ENCODE measurements at regions not wholly inside any gene's neighbourhood (a gene's known extent, or its start where the extent isn't known, plus 50 kb on each side); places are given as distances from the start of the nearest gene placed in this dataset.
"Not testable (repeated sequence)": the region's sequence is repeated elsewhere in the genome, so short reads cannot be mapped to it uniquely, and the experiment has no call there.

DNA sequence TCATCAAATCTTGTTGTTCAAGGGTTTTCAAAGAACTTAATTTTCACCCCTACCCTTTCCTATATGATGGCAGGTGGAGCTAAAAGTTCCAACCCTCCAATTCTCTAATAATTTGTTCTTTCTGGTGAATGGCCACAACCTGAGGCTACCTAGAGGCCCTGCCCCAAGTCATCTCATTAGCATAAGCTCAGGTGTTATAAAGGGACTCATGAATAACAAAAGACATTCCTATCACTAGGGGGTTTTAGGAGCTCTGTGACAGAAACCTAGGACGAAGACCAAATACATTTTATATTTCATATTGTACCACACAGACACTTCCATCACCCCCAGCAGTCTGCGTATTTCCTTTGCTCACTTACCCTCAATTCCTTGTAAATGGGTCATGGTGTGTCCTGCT lies 483.6 kb upstream of the EPHA6 start:
- DNase-seq: no peak

DNA sequence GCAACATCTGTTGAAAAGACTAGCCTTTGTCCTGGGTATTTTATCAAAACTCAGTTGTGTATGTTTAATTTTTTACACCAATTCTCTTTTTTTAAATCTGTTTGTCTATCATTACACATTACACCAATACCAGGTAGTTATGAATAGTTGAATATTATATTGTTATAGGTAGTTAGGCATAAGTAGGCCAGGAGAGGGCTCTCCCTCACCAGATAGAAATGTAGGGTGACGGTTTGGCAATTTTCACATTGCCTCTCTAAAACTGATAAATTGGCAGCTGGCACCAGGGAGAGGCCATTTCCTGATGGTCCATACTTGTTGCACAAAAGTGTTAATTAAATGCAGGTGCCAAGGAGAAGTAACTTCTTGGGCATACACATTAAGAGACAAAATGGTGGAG lies 483.1 kb upstream of the EPHA6 start:
- no peak for DNase-seq

DNA sequence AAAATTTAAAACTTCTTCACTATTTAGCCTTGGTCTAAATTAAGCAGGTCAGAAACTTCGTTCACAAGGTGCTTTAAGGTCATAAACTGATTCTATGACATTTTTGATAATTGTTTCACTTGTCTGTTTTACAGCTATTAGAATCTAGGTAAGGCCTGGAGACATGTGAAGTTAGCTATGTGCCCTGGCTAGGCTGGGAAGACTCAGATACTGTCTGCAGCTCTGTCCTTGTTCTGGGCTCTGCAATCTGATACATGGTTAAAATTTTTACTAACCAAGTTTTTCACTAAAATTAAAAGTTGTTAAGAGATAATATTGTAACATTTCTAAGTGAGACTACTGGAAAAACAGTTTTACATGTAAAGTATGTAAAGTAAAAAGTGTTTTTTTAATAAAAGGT lies 479.6 kb upstream of the EPHA6 start:
- no peak for DNase-seq

DNA sequence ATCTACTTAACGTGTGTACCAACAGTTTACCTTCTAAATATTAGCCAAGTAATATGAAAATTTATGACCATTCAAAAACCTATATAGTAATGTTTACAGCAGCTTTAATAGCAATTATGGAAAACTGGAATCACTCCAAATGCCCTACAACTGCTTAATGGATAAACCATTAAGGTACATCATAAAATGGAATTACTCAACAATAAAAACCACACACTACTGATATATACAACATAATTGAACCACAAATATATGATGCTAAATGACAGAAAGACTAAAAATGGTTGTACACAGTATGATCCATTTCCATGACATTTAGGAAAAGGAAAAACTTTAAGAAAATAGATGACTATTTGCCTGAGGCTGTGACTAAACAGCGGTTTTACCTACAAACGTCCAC lies 467.1 kb upstream of the EPHA6 start:
- no peak for DNase-seq

DNA sequence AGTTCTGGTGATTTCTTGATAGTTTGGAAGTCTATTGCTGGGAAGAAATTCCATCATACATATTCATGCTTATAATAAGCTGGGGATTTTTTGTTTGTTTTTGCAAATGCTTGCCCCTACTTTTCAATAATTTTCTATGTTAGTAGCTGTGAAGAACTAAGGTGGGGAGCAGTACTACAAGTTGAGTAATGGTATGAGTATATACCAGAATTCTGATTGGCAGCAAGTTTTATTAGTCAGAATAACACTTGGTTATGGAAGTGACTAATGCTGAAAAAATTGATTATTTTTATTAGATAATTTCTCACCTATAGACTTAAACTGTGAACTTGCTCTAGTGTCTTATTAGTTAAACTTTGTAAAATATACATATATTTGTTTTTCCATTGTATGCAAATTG lies 462.8 kb upstream of the EPHA6 start:
- not testable (repeated sequence) for DNase-seq

DNA sequence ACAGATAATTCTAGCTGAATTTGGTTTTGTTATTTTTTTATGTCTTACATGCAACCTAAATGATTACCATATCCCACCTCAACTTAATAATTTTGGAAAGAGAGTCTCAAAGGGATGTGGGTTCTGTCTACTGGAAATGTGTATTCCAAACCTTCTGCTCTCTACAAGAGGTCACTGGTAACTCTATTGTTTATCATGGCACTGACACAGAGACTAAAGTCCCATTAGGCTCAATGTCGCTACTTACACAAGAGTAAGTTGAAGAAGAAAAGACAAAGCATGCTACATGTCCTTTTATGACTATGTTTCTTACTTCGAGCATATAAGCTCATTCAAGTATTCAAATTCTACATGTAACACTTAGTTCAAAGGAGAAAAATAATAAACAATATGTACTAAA lies 460.3 kb upstream of the EPHA6 start:
- DNase-seq: no peak

DNA sequence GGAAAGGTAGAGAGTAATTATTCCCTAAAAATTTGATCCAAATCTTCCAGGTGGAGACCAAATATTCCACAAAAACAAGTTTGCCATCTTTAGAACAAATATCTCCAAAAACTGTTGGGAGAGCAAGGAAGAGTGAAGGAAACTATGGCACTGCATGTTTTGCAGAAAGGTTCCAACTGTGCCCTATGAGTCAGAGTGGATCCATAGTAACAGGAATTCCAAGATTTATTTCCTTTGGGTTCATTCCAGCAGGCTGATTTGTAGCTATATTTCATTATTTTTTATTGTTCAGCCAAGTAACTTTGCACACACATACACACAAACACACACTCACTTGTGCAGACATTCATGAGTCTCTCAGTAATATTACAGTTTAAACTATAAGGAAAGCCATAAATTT lies 459.7 kb upstream of the EPHA6 start:
- no peak for DNase-seq

DNA sequence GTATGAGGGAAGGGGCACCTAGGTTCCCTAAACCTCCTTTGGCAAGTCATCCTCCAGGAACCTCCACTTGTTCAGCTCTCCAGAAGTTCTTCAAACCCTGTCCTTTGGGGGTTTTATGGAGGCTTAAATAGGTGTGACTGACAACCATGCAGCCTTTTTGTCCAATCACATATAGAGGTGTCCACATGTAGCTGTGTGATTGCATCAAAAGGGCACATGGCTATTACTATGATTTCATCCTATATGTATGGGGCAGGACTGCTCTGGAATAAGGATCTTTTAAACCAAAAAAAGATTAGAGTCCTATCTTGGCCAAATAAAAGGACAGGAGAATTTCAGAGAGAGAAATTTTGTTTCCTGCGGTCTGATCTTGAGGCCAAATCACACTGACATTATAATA lies 453.2 kb upstream of the EPHA6 start:
- no peak for DNase-seq

DNA sequence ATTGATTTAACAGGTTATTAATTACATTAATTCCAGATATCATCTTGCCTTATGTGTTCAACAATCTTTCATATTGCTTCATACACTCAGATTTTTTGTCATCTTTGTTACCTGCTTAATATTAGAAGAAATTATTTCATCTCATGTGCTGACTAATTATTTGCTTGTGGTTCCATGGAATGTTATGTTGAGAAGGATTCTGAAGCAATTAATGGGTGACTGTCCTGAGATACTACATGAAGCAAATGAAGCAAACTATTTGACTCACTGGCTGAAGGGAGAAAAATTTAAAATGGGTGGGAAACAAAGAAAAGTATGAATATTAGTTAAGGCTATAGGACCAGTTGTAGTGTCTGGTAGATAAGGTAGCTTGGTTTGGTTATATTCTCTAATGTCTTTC lies 443.8 kb upstream of the EPHA6 start:
- DNase-seq: no peak

DNA sequence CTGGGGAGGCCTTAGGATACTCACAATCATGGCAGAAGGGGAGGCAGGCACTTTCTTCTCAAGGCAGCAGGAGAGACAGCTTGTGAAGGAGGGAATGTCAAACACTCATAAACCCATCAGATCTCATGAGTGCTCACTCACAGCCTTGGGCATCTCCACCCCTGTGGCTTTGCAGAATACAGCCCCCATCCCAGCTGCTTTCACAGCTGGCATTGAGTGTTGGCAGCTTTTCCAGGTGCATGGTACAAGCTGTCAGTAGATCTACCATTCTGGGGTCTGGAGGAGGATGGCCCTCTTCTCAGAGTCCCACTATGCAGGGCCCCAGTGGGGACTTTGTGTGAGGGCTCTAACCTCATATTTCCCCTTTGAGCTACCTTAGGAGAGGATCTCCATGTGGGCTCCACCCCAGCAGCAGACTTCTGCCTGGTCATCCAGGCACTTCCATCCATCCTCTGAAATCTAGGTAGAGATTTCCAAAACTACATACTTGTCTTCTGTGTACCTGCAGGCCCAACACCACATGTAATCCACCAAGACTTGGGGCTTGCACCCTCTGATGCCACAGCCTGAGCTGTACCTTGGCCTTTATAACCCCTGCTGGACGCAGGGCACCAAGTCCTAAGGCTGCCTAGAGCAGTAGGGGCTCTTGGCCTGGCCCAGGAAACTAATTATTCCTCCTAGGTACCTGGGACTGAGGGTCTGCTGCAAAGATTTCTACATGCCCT lies 404.2 kb upstream of the EPHA6 start:
- DNase-seq: no peak

DNA sequence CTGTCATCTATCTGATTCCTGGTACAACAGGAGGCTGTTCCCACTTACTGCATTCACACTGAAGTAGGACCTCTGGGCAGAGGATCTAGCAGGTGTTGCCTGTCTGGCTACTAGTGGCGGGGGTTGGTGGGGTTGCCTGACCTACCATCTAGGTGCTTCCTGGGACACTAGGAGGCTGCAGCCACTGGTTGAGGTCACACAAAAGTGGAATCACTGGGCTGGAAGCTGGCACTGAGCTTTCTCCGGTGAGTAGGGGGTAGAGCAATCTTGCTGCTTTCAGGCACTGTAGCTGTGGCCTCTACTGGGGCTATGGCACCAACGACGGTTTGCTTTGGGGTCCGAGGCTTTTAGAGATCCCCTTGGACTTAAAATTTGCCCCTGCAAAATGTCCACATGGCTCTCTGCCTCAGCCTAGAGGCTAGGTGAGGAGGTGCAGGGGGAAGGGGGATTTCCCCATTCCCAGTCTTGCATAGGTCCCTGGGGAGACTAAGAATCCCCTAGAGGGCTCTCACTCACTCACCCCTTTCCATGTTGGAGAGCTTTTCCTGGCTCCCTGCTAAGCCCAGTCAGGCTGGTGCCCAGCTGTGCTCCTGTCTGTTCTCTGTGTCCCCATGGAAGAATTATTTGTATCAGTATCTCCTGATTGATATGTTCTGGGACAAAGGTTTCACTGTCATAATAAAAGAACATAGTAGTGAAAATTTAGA lies 397.7 kb upstream of the EPHA6 start:
- no peak for DNase-seq

DNA sequence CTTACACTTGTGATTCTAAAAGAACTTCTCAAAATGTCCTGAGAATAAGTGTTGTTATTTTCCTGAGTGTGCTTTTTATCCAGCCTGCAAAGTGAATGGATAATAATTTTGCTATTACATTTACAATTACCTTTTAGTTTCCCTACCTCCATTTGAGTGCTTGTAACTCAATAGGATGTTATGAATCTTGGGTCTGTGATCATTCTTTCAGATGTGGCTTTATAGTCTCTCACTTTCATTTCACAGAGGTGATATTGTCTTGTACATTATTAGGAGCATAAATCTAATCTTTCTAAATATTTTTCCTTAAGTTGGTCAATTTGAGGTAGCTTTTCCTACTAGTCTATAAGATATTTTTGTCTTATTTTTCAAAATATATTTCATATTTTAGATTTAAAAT lies 386.3 kb upstream of the EPHA6 start:
- no peak for DNase-seq

DNA sequence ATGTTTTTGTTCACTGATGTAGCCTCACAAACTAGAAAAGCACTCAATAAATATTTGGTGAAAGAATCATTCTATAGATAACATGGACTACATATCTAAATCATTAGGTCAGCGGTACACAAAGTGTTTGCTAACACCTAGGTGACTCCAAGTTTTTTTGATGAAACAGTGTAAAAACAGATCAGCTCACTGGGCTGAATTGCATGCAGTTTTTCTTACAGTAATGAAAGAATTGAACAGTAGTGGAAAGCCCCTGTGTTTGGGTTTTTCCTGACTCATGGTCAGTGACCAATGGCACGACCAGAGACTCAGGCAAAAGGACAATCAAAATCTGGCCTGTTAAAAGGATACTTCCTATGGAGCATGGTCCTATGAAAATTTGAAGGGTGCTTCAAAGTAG lies 384.3 kb upstream of the EPHA6 start:
- DNase-seq: no peak

DNA sequence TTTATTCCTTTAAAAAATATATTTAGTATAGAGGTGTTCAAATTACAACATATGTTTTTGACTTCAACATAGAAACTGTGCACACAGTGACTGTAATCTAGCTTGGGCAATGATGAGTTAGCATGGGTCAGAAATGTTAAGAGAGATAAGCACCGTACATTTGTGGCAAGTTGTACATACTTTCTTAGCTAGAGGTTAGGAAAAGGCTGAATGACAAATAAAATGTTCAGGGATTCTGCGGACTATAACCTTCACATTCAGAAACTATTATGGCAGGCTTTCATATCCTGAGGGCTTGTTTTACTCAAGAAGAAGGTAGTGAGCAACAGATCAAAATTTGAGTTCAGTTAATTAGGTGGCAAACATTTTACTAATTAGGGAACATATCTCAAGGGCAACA lies 379.7 kb upstream of the EPHA6 start:
- DNase-seq: no peak

DNA sequence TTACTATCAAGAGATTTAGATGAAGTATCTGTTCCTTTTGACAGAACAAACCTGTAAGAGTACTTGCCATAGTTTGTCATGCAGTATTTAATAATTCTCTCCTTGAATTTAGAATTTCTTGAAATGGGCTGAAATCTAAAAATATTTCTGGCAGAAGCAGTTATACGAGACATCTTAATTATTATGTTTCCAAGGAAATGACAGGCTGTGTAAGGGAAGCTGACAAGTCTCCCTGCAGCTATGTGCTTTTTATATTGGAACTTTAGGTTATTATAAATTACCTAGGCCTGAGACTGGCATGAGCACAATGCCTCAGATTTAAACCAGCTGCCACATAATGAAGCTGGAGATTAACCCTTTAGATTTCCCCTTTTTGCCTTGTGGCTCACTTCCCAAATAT lies 365.0 kb upstream of the EPHA6 start:
- no peak for DNase-seq

DNA sequence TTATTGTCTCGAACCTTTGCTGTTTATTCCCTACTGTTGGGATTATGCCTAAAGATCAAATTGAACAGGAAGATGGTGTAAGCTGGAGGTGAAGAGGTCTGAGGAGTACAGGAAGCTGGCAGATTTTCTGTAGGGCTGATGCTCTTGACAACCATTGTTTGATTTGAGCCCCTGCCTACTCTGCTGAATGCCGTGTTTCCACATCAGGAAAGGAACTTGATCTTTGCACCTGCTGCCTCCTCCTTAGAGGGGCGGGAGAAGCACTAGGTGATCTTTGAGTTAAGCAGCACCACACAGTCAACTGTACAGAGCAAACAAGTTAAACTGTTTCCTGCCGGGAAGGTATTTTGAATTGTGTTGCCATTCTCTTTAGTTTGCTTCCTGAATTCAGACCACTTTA lies 364.6 kb upstream of the EPHA6 start:
- no peak for DNase-seq

DNA sequence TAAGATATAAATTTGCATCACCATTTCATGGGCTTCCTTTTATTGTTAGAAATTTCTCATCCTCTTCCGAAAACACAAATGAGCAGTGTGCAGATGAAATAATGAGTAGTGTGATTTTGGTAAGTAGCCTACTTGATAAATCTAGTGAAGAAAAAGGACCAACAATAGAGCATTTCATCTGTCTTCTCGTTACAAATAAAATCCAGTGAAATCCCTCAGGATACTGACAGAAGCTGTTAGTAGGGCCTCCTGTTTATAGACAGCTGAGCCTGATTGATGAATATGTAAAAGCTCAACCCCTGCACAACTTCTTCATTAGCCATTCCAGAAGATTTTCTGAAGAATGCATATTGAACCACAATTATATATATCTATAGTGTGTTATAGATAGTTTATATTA lies 363.7 kb upstream of the EPHA6 start:
- no peak for DNase-seq

DNA sequence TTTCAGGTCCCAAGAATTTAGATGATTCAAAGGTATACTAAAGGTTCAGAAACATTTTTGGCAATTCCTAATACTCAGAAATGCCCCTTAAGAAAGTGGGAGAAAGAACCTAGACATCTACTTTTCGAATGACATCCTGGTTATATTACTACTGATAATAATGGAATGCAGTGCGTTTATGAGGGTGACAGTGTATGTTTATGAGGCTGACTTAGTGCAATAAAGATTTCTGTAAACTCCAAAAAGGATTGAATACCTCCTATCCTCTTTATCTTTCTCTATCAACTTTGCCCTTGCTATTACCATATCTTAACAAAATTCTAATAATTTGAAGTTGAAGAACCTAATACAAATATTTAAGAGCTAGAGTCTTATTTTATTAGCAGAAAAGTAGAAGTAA lies 348.9 kb upstream of the EPHA6 start:
- DNase-seq: no peak

DNA sequence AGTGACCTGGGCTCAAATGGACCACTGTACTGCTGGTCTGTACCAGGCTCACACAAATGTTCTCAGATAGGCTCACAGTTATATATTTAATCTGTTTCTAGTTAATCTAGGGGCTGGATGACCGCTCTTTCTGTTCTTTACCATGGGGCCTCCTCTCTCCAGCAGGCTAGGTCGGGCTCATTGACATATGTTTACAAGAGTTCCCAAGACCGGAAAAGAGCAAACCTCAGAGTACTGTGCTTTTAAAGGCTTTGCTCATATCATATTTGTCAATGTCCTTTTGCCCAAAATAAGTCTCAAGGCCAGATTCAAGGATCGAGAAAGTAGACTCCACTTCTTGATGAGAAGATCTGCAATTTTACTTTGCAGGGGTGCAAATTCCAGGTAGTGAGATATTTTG lies 348.0 kb upstream of the EPHA6 start:
- no peak for DNase-seq

DNA sequence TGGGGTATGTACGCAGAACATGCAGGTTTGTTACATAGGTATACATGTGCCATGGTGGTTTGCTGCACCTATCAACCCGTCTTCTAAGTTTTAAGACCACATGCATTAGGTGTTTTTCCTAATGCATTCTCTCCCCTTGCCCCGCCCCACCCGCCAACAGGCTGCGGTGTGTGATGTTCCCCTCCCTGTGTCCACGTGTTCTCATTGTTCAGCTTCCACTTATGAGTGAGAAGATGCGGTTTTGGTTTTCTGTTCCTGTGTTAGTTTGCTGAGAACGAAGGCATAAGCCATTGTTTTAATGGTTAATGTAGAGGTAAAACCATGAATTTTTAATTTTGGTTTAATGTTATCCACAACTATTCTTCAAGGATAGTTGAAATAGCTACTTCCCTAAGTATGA lies 346.8 kb upstream of the EPHA6 start:
- no peak for DNase-seq

DNA sequence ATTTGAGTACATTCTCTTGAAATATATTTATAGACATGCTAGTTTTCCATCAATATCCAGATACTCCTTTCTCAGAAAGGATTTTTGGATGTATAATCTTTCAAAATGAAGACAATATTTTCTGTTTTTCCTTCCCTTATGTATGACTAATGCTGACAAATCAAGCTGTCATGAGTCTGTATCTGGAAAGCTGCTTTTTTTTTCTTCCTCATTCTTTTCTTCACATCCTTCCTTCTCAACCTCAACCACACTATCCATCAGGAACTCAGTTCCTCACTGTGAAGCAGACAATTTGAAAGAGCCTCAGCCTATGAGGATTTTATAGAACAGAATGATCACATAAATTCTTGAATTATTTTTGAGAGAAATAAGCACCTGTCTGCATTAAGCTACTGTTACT lies 335.9 kb upstream of the EPHA6 start:
- no peak for DNase-seq

DNA sequence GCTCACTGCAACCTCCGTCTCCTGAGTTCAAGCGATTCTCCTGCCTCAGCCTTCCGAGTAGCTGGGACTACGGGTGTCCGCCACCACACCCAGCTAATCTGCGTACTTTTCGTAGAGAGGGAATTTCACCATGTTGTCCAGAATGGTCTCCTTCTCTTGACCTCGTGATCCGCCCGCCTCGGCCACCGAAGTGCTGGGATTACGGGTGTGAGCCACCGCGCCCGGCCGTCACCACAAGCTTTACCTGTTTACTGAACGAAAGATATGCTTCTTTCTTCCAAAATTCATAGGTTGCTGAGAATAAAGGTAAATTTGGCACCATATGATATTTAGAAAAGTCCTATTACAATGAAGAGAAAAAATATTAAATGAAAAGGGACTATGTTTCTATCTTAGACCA lies 333.5 kb upstream of the EPHA6 start:
- DNase-seq: no peak

DNA sequence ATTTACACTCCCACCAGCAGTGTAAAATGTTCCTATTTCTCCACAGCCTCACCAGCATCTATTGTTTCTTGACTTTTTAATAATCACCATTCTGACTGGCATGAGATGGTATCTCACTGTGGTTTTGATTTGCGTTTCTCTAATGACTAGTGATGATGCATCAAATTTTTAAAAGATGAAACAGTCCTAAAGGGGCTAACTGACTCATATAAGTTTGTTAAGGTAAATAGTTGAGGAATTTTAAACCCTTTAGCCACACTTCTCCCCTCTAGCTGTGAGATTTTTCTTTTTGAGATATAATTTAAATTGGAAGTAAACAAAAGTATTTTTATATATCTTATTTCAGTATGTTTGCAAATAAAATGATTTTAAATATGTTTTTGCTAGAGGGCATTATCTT lies 331.2 kb upstream of the EPHA6 start:
- not testable (repeated sequence) for DNase-seq

DNA sequence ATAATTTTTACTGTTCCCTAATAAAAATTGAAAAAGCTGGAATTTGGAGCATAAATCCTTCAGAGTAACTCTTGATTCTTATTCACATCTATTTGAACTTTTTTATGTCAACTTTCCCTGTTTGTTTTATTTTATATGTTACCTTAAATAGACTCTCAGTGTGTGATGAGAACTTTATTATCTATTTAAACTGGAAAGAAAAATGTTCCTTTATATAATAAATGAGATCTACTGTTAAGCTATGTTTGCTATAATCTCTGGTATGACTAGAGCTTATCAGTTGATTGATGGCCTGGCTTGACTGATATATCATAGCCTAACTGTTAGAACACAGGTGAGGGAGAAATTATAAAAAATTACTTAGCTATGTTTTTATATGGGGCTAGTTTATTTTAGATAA lies 330.6 kb upstream of the EPHA6 start:
- DNase-seq: no peak

DNA sequence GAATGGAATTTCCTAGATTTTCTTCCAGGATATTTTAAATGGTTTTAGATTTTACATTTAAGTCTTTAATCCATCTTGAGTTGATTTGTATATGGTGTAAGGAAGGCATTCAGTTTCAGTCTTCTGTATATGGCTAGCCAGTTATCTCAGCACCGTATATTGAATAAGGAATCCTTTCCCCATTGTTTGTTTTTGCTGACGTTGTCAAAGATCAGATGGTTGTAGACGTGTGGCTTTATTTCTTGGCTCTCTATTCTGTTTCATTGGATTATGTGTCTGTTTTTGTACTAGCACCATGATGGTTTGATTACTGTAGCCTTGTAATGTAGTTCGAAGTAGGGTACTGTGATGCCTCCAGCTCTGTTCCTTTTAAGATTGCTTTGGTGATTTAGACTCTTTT lies 325.7 kb upstream of the EPHA6 start:
- no peak for DNase-seq
